Hippocampal formation (tissue), 2 donors: ENCODE measurements at regions not wholly inside any gene's neighbourhood (a gene's known extent, or its start where the extent isn't known, plus 50 kb on each side); places are given as distances from the start of the nearest gene placed in this dataset.
"Not testable (repeated sequence)": the region's sequence is repeated elsewhere in the genome, so short reads cannot be mapped to it uniquely, and the experiment has no call there.

ENCODE experiments used
- DNase-seq, 2 donors: peaks; one replicate each; lab custom pipeline; 2025; lab: John Stamatoyannopoulos, UW

DNA sequence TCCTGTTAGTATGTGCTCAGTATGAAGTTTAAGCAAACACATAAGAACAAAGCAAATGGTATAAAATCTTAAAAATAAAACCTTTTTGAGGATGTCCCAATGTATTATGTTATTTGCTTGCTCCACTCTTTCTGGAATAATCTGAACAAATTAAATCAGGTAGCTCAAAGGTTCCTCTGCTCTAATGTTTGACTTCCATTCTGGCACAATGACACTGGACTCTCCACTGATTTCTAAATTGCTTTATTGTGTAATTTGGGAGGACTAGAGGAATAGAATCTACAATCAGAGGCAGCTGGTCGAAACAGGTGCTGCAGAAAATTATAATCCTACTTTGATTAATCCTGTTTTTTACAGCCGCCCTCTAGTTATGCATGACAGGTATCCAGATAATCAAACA is 523.7 kb upstream of the FOXG1 start:
- no peak for DNase-seq

DNA sequence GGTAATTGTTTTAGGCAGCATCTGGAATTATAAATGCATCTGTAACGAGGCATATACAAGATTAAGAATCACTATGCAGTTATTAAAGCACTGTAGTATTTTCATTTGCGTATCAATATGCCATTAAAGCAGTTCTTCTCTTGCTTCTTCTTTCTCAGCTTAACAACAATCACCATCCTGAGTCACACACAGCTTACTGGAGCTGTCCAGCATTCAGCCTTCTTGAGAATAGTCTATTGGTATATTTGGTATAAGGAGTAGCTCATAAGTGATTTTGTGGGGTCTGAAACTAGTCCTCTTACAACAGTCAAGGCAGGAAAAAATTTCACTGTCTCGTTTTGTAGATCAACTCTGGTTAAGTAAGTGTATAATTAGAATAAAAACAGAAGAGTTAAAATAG is 523.0 kb upstream of the FOXG1 start:
- peak in 1 of 2 donors; percentile 4 for DNase-seq

DNA sequence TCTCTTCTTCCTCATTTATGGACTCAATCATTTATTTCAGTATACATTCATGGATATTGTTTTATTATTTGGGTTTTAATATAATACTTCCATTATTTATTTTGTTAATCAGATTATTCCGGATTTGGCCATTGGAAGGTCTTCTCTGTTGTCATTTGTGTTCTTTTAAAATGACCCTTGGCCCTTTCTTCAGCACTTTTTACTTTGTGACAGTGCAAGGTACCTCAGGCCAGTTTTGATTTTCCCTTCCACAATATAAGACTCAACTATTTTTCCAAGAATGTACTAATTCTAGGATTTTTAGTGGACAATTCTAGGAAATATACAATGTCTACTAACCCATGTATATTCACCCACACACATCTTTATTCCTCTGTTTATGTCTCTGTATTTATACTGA is 521.4 kb upstream of the FOXG1 start:
- no peak for DNase-seq

DNA sequence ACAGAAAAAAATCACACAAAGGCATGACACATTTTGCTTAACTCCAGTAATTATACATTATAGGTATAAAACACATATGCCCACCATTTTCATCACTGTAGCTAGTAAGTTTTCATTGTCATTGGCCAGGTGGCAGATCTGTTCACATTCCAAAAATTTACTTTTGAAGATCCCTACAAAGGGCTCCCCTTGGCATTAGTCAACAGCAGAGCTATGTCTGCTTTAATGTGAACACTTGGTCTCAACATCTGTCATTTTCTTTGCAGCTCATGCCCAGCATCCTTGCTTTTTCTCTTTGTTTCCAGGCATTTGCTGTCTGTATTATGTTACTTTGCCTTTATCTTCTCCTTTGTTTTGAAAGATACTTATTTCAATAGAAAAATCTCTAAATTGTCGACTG is 519.1 kb upstream of the FOXG1 start:
- no peak for DNase-seq

DNA sequence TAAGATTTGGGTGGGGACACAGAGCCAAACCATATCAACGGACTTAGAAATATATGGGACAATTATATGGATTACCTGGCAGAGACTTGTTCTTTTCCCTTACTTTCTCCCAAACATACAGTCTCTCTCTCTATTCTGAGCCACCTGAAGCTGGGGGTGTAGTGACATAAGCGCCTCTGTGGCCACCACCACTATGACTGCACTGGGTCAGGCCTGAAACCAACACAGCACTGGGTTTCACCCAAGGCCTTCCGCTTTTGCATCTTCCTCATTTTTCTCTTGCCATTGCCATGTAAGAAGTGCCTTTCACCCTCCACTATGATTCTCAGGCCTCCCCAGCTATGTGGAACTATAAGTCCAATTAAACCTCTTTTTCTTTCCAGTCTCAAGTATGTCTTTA is 514.5 kb upstream of the FOXG1 start:
- DNase-seq: not testable (repeated sequence)

DNA sequence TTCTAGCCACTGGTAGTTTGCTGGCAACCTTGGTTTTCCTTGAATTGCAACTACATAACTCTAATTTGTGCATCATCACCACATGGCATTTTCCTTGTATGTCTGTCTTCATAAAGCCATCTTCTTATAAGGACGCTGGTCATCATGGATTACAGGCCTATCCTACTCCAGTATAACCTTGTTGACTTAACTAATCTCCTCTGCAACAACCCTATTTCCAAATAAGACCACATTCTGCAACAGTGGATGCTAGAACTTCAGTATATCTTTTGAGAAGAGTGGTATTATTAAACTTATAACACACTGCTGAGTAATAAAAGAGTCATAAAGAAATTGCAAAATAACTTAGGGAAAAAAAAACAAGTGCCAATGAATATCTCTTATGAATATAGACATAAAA is 511.8 kb upstream of the FOXG1 start:
- no peak for DNase-seq

DNA sequence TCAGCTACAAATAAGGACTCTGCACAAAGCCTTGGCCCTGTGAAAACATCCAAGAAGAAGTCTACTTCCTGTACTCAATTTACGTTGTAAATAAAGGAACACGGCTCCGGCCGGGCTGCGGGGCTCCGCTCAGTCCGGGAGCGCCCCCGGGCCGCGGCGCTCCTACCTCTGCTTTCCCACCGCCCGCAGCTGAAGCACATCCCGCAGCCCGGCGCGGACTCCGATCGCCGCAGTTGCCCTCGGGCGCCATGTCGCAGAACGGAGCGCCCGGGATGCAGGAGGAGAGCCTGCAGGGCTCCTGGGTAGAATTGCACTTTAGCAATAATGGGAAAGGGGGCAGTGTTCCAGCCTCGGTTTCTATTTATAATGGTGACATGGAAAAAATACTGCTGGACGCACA is 502.3 kb upstream of the FOXG1 start:
- DNase-seq: no peak

DNA sequence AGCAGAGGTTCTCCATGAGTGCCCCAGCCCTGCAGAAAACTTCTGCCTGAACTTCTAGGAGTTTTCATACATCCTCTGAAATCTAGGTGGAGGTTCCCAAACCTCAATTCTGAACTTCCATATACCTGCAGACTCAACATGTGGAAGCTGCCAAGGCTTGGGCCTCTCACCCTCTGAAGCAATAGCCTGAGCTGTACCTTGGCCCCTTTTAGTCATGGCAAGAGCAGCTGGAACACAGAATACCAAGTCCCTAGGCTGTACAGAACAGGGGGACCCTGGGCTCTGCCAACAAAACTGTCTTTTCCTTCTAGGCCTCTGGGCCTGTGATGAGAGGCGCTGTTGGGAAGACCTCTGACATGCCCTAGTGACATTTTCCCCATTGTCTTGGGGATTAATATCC is 494.3 kb upstream of the FOXG1 start:
- no peak for DNase-seq

DNA sequence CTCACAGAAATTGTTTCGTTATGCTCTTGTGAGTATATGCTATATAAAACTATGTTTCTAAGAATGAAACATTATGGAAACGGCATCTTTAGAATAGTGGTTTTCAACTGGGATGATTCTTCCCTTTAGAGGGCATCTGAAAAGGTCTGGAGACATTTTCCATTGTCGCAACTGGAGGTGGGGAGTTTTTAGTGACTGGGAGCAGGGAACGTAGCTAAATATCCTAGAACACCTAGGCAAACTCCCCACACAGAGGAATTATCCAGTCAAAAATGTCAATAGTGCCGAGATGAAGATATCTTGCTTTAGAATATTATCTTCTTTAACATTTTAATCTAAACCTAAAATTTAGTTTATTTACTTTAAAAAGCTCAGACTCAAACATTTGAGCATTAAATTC is 486.1 kb upstream of the FOXG1 start:
- no peak for DNase-seq

DNA sequence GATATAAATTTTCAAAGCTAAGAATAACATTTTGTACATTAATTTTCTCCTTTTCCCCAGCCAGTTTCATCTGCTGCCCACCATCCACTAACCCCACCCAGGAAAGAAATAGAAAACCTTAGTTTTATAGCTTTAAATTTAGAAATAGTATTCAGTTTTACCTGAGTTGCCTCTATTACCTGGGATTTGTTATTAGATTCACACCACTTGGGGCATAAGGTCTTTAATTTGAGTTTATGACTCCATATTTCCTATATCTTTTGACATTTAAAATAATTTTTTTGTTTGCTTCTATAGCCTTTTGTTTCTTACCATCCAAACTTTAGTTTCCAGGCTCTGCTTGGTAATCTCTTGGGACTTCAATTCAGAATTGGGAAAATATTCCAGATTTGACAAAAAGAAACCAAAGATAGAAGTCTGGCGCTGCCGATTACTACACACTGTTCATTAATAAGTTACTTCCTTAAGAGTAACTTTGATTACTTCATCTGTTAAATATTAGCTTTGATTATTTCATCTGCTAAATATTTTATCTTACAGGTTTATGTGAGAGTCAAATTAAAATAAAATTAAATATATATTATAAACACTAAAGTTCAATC is 485.5 kb upstream of the FOXG1 start:
- DNase-seq: no peak

DNA sequence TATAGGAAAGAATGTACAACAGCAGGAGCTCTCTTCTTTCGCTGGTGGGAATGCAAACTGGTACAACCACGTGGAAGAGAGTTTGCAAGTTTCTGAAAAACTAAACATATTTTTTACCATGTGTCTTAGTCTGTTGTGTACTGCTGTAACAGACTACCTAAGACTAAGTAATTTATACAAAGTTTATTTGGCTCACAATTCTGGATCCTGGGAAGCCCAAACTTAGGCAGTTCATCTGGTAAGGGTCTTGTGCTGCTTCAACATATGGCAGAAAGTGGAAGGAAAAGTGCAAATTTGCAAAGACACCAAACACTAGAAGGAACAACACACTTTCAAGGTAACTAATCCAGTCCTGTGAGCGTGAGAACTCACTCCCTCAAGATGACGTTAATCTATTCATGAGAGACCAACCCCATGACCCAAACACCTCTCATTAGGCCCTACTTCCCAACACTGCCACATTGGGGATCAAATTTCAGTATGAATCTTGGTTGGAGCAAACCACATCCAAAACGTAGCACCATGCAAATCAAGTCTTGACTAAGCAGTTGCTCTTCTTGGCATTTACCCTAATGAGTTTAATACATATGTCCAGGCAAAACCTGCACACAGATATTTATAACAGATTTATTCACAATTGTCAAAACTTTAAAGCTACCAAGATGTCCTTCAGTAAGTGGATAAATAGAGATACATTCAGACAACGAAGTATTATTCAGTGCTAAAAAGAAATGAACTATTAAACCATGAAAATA is 481.9 kb upstream of the FOXG1 start:
- no peak for DNase-seq

DNA sequence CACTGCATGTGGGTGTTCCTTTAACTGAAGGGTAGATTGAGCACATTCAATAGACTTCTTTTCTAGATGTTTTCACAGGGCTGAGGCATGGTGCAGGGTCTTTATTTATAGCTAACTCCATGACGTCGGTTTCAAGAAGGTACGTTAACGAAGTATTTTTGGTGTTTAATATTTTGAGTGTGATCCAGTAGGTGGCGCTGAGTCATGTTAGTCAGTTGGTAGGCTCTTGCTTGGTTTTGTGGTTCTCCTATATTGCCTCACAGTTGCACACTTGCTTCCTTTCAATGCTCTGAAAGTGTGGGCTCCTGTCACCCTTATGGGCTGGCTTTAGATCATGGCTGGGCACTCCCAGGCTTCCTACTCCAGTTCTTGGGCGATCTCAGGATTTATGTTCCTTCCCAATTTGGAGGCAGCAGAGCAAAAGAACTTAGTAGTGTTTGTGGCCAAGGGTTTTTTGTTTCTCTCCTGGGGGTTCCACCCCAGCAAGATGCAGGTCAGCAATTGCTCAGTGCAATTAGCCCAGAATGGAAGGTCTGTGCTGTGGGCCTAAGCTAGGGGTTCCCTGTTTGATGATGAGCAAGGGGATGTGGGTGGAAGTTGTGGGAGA is 471.6 kb upstream of the FOXG1 start:
- no peak for DNase-seq

DNA sequence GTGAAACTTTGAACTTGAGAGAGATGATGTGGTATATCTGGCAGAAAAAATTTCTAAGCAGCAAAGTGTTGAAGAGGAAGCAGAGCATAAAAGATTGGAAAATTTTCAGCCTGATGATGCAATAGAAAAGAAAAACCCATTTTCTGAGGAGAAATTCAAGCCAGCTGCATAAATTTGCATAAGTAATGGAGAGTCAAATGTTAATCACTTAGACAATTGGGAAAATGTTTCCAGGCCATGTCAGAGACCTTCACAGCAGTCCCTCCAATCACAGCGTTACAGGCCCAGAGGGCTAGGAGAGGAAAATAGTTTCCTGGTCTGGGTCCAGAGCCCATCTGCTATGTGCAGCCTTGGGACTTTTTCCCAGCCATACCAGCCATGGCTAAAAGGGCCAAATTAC is 469.0 kb upstream of the FOXG1 start:
- DNase-seq: no peak

DNA sequence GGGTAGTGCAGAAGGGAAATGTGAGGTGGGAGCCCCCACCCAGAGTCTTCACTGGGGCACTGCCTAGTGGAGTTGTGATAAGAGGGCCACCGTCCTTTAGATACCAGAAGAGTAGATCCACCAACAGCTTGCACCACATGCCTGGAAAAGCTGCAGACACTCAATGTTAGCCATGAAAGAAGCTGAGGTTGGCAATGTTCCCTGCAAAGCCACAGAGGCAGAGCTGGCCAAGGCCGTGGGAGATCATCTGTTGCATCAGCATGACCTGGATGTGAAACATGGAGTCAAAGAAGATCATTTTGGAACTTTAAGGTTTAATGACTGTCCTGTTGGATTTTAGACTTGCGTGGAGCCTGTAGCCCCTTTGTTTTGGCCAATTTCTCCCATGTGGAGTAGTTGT is 468.4 kb upstream of the FOXG1 start:
- DNase-seq: no peak

DNA sequence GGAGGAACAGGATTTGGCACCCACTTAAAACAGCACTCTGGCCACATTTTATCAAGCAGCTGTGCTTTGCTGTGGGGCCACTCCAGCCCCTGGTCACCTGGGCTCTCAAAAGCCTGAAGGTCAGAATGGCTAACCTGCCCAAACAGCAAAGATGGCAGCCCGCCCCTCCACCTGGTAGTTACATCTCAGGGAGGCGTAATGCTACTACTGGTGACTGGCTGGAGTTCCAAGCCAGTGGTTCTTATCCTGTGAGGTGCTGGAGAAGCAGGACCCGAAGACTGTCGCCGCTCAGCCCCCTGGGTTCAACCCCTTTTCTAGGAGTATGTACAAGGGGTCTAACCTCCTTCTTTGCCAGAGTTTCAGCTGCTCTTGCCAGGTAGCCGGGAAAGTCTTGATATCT is 467.4 kb upstream of the FOXG1 start:
- DNase-seq: no peak

DNA sequence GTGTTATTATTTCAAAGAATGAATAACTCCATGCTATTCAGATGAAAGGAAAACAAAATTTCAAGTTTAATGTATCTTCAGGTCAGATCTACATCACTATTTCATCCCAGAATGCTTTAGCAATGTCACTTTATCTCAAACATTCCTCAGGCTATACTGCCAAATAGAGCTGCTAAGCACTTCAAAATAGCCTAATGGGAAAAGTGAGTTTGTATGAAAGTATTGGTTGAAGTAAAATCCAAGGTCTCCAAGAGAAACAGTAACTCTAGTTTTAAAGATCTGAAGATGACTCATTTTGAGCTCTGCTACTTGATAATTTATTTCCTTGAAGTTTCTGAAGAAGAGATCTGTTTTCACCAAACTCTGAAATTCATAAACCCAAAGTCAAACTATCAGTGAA is 466.2 kb upstream of the FOXG1 start:
- no peak for DNase-seq

DNA sequence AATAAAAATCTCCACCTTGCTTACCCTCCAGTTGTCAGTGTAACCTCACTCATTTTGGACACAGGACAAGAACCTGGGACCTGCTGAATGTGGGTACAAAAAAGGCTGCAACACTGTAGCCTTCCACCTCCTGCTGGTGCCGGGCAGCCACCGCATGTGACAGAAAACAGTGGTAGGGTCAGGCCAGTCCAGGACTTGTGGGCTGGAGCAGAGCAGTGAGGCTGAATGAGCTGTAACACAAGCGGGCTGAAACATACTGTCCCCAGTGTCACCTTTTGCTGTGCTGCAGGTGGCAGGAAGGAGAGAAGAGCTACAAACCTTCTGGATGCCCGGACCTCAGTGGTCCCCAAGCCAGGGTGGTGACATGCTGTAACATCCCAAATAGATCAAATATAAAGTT is 465.4 kb upstream of the FOXG1 start:
- DNase-seq: no peak

DNA sequence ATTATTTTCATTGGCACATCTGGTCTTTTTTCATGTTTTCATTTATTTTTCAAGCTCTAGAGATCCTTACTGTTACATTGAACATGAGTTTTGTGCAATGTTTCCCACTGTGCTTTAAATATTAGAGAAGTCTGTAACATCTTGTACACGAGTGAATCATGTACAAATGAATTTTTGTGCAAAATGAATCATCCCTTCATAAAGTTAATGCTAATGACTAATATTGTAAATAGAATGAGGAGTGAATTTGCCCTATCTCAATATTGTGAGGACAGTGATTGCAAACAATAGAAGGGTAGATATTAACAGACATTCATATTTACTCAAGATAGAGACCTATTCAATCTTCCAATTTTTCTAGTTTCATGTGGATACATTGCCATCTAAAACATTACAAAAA is 463.3 kb upstream of the FOXG1 start:
- DNase-seq: no peak

DNA sequence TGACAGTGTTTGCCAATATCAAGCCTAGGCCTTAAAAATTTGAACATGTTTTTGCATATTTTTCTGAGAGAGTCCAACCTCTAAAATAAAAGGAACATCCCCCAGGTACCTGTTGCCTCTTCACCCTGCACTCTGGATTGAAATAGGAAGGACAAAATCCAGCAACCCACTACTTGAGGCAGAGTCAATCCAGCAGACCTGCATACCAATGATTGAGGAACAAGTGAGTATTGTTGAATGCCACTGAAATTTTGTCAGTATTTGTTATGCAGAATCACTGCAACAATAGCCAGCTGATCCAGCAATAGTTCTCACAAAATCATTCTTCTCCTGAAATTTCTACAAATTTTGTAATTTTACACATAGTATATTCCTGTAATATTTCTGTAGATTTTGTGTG is 460.6 kb upstream of the FOXG1 start:
- peak; percentile 14 to 79 for DNase-seq

DNA sequence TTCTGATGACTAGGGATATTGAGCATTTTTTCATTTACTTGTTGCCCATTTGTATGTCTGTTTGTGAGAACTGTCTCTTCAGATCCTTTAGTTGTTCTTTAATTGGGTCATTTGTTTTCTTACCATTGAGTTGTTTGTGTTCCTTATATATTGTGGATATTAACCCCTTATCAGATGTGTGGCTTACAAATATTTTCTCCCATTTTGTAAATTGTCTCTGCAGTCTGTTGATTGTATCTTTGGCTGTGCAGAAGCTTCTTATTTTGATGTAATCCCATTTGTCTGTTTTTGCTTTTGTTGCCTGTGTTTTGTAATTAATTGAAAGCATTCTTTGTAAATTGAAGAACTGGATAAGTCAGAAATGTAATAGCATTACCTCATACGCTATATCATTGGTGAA is 459.1 kb upstream of the FOXG1 start:
- DNase-seq: no peak

DNA sequence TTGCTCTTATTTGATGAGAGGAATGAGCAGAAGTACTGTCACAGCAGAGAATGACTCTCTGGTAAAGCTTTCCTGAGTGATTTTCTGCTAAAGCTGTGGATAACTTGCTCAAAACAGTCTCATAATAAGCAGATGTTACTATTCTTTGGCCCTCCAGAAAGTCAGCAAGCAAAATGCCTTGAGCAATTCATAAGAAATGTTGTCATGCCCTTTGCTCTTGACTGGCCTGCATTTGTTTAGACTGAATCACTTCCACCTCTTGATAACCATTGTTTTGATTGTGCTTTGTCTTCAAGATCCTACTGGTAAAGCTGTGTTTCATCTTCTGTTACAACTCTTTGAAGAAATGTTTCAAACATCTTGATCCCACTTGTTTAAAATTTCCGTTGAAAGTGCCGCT is 457.9 kb upstream of the FOXG1 start:
- DNase-seq: no peak

DNA sequence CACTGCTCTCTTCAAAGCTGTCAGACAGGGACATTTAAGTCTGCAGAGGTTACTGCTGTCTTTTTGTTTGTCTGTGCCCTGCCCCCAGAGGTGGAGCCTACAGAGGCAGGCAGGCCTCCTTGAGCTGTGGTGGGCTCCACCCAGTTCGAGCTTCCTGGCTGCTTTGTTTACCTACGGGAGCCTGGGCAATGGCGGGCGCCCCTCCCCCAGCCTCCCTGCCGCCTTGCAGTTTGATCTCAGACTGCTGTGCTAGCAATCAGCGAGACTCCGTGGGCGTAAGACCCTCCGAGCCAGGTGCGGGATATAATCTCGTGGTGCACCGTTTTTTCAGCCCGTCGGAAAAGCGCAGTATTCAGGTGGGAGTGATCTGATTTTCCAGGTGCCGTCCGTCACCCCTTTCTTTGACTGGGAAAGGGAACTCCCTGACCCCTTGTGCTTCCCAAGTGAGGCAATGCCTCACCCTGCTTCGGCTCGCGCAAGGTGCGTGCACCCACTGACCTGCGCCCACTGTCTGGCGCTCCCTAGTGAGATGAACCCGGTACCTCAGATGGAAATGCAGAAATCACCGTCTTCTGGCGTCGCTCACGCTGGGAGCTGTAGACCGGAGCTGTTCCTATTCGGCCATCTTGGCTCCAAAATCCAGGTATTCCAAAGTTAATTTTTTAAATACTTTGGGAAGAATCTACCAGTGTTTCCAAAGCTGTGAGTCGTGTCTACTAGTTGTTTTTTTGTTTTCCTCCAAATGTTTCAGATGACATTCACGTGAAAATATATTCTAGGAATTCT is 448.5 kb upstream of the FOXG1 start:
- DNase-seq: not testable (repeated sequence)
